OCI-LY1 (cell line): ENCODE measurements at regions not wholly inside any gene's neighbourhood (a gene's known extent, or its start where the extent isn't known, plus 50 kb on each side); places are given as distances from the start of the nearest gene placed in this dataset.

Source experiments
- H2AFZ ChIP-seq: fragments of 200-600 bp; sonication (generic), shearing (Covaris generic); 2 replicates; pipeline ENCODE4 v1.6.0; 2014; ENCODE audit warnings: antibody characterized with exemption, mild to moderate bottlenecking, low read length
- H3F3A ChIP-seq: fragments of 200-600 bp; sonication (generic), shearing (Covaris generic); 2 replicates; pipeline ENCODE4 v1.6.0; 2014; ENCODE audit warnings: mild to moderate bottlenecking, antibody characterized with exemption, low read length, moderate library complexity; ENCODE audit not compliant: insufficient read depth
- H3K27ac ChIP-seq: fragments of 200-600 bp; sonication (generic); 2 replicates; pipeline ENCODE4 v1.5.1; 2014; ENCODE audit warnings: low read length, mixed run types, mild to moderate bottlenecking, low read depth; ENCODE audit not compliant: poor library complexity, severe bottlenecking
- H3K27me3 ChIP-seq: fragments of 200-600 bp; sonication (generic); 2 replicates; pipeline ENCODE4 v1.6.0; 2014; ENCODE audit warnings: antibody characterized with exemption, mild to moderate bottlenecking, low read length, moderate library complexity; ENCODE audit not compliant: insufficient read depth
- H3K36me3 ChIP-seq: fragments of 200-600 bp; sonication (generic); 2 replicates; pipeline ENCODE4 v1.6.1; 2014; ENCODE audit warnings: mild to moderate bottlenecking, antibody characterized with exemption, low read length, moderate library complexity, mixed read lengths; ENCODE audit not compliant: insufficient read depth
- H3K4me1 ChIP-seq: fragments of 200-600 bp; sonication (generic); 2 replicates; pipeline ENCODE4 v1.5.1; 2014; ENCODE audit warnings: mild to moderate bottlenecking, low read length, moderate library complexity; ENCODE audit not compliant: insufficient read depth, severe bottlenecking
- H3K4me2 ChIP-seq: fragments of 200-600 bp; sonication (generic), shearing (Covaris generic); 2 replicates; pipeline ENCODE4 v1.6.1; 2014; ENCODE audit warnings: low read length
- H3K4me3 ChIP-seq: fragments of 200-600 bp; sonication (generic); 2 replicates; pipeline ENCODE4 v1.5.1; 2014; ENCODE audit warnings: low read length, low read depth, mild to moderate bottlenecking, mixed read lengths; ENCODE audit not compliant: poor library complexity, severe bottlenecking
- H3K79me2 ChIP-seq: fragments of 200-600 bp; shearing (Covaris generic); 2 replicates; pipeline ENCODE4 v1.6.1; 2016; ENCODE audit warnings: mixed run types, low read length, mixed read lengths; ENCODE audit not compliant: insufficient read depth
- H3K9ac ChIP-seq: fragments of 200-600 bp; sonication (generic), shearing (Covaris generic); 2 replicates; pipeline ENCODE4 v1.6.1; 2014; ENCODE audit warnings: mild to moderate bottlenecking, low read length, mixed read lengths
- H3K9me2 ChIP-seq: fragments of 200-600 bp; sonication (generic), shearing (Covaris generic); 2 replicates; pipeline ENCODE4 v1.6.1; 2014; ENCODE audit warnings: low read depth, mild to moderate bottlenecking, low read length, mixed read lengths
- H3K9me3 ChIP-seq: fragments of 200-600 bp; shearing (Covaris generic); 2 replicates; pipeline ENCODE4 v1.6.1; 2014; ENCODE audit warnings: low read length, mixed read lengths
- H4K20me1 ChIP-seq: fragments of 200-600 bp; sonication (generic), shearing (Covaris generic); 2 replicates; pipeline ENCODE4 v1.6.0; 2016; ENCODE audit warnings: mild to moderate bottlenecking, low read length; ENCODE audit not compliant: insufficient read depth
- EZH2 ChIP-seq: fragments of 200-600 bp; sonication (generic), shearing (Covaris generic); IDR thresholded peaks from 2 replicates; pipeline ENCODE4 v1.8.0; 2017; ENCODE audit warnings: borderline replicate concordance, mixed run types, mild to moderate bottlenecking, antibody characterized with exemption, low read length, moderate library complexity, mixed read lengths
- TF ChIP-seq, protein P1 (sequence below): fragments of 200-600 bp; sonication (generic), shearing (Covaris generic); IDR thresholded peaks from 2 replicates; pipeline ENCODE4 v1.5.1; 2017; ENCODE audit warnings: mild to moderate bottlenecking, antibody characterized with exemption, low read length, moderate library complexity, mixed read lengths

DNA sequence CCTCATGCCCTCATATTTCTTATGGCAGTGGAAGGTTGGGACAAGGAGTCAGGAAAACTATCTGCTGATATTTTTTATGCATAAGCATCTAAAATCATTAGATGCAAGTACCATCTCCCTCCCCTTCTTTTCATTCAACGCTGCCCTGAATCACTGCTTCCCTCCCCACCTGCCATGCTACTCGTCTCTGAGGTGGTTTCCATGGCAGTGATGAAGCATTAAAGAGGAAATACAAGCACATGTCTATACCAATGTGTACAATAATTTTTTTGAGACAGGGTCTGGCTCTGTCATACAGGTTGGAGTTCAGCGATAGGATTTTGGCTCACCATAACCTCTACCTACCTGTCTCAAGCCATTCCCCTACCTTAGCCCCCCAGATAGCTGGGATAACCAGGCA is 67.5 kb upstream of the SETMAR start:
- no peaks in the 10 kb centered on the region for H3K9me2 ChIP-seq
- no peaks in the 10 kb centered on the region for H3F3A ChIP-seq
- H3K9me3 ChIP-seq: no peaks in the 10 kb centered on the region
- H4K20me1 ChIP-seq: no peaks in the 10 kb centered on the region
- no peak overlapping the region for H3K9ac ChIP-seq
- H3K4me2 ChIP-seq: no peak overlapping the region
- no peak overlapping the region for H3K4me3 ChIP-seq
- no peaks in the 10 kb centered on the region for H3K27me3 ChIP-seq
- H3K36me3 ChIP-seq: no peaks in the 10 kb centered on the region
- TF ChIP-seq, protein P1, sequence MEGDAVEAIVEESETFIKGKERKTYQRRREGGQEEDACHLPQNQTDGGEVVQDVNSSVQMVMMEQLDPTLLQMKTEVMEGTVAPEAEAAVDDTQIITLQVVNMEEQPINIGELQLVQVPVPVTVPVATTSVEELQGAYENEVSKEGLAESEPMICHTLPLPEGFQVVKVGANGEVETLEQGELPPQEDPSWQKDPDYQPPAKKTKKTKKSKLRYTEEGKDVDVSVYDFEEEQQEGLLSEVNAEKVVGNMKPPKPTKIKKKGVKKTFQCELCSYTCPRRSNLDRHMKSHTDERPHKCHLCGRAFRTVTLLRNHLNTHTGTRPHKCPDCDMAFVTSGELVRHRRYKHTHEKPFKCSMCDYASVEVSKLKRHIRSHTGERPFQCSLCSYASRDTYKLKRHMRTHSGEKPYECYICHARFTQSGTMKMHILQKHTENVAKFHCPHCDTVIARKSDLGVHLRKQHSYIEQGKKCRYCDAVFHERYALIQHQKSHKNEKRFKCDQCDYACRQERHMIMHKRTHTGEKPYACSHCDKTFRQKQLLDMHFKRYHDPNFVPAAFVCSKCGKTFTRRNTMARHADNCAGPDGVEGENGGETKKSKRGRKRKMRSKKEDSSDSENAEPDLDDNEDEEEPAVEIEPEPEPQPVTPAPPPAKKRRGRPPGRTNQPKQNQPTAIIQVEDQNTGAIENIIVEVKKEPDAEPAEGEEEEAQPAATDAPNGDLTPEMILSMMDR: no peak
- no peak for TF ChIP-seq EZH2
- H3K27ac ChIP-seq: no peak overlapping the region
- no peaks in the 10 kb centered on the region for H3K79me2 ChIP-seq
- H2AFZ ChIP-seq: no peak overlapping the region
- no peaks in the 10 kb centered on the region for H3K4me1 ChIP-seq

DNA sequence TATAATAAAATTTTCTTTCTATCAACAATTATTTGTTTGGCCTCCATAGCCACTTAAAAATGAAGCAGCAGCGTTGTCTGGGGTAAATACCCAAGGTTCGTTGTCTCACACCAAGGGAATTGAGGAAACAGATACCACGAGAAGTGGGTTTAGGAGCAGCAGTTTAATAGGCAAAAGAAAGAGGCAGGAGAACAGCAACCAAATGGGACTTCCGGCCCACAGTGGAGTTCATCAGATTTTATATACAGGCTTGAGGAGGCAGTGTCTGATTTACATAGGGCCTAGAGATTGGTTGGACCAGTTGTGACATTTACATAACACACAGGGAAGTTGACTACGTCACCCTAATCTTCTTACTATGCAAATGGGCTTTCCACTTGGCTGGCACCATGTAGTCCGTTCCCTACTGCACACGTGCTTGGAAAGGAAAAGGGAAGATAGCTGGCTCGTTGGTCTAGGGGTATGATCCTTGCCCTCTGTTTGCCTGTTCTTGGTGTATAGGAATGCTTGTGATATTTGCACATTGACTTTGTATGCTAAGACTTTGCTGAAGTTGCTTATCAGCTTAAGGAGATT is 61.5 kb upstream of the SETMAR start:
- Histone ChIP-seq H3K27ac (no peak overlapping the region), H3K4me1 (no peaks in the 10 kb centered on the region), H3K79me2 (no peaks in the 10 kb centered on the region), H4K20me1 (no peaks in the 10 kb centered on the region), H3K4me3 (no peak overlapping the region), H3K27me3 (no peaks in the 10 kb centered on the region), H2AFZ (no peak overlapping the region), H3K9me2 (no peaks in the 10 kb centered on the region), H3K36me3 (no peaks in the 10 kb centered on the region), H3K9me3 (no peaks in the 10 kb centered on the region), H3K9ac (no peak overlapping the region), H3F3A (no peaks in the 10 kb centered on the region), H3K4me2 (no peak overlapping the region)
- TF ChIP-seq, protein P1: no peak
- no peak for TF ChIP-seq EZH2

DNA sequence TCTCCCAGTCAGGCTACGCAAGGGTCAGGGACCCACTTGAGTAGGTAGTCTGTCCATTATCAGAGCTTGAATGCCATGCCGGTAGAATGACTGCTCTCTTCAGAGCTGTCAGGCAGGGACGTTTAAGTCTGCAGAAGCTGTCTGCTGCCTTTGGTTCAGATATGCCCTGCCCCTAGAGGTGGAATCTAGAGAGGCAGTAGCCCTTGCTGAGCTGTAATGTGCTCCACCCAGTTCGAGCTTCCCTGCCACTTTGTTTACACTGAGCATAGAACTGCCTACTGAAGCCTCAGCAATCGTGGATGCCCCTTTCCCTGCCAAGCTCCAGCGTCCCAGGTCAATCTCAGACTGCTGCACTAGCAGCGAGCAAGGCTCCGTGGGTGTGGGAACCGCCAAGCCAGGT is 57.5 kb upstream of the SETMAR start:
- TF ChIP-seq, protein P1: no peak
- TF ChIP-seq EZH2: no peak
- Histone ChIP-seq H3K4me2 (no peak overlapping the region), H3F3A (no peaks in the 10 kb centered on the region)

More for the DNA sequence above, 57.5 kb upstream of the SETMAR start:
- Histone ChIP-seq H3K4me3 (no peak overlapping the region), H3K9me2 (no peaks in the 10 kb centered on the region), H2AFZ (no peak overlapping the region), H3K27ac (no peak overlapping the region), H3K36me3 (no peaks in the 10 kb centered on the region), H3K79me2 (no peaks in the 10 kb centered on the region), H3K27me3 (no peaks in the 10 kb centered on the region), H3K4me1 (no peaks in the 10 kb centered on the region), H3K9ac (no peak overlapping the region), H3K9me3 (no peaks in the 10 kb centered on the region), H4K20me1 (no peaks in the 10 kb centered on the region)
